Gastrocnemius medialis (tissue), 4 donors: ENCODE measurements at regions not wholly inside any gene's neighbourhood (a gene's known extent, or its start where the extent isn't known, plus 50 kb on each side); places are given as distances from the start of the nearest gene placed in this dataset.

Experiments
- ATAC-seq, 2 donors: fragments of 150-250 bp; one replicate each; pipeline ENCODE4 v1.9.1; 2016
- DNase-seq, 2 donors: peaks; one replicate each; pipeline ENCODE4 v3.0.0-alpha.2; 2019
- H3K27ac ChIP-seq, 4 donors: fragments of 200-600 bp; sonication (generic); 1 replicate in 1 of 4; 2 replicates in 3 of 4; pipeline ENCODE4 v1.5.1; 2016 to 2018; ENCODE audit warnings: mild to moderate bottlenecking in 2 of 4, moderate library complexity in 1 of 4
- H3K27me3 ChIP-seq, 3 donors: fragments of 200-600 bp; sonication (generic) in 2 of 3; 1 replicate in 1 of 3; 2 replicates in 2 of 3; pipeline versions ENCODE4 v1.5.1 to v1.6.0; 2016 to 2019; ENCODE audit warnings: mild to moderate bottlenecking in 1 of 3, moderate library complexity in 1 of 3
- H3K36me3 ChIP-seq, 2 donors: fragments of 200-600 bp; sonication (generic) in 1 of 2; one replicate each; pipeline ENCODE4 v1.5.1; 2017 to 2018
- H3K4me1 ChIP-seq, 2 donors: fragments of 200-600 bp; sonication (generic) in 1 of 2; one replicate each; pipeline ENCODE4 v1.5.1; 2016 to 2017; ENCODE audit warnings: mild to moderate bottlenecking in 2 of 2
- H3K4me3 ChIP-seq, 4 donors: fragments of 200-600 bp; sonication (generic) in 3 of 4; 1 replicate in 1 of 4; 2 replicates in 3 of 4; pipeline ENCODE4 v1.5.1; 2016 to 2019; ENCODE audit warnings: mild to moderate bottlenecking in 2 of 4
- H3K9me3 ChIP-seq, 3 donors: fragments of 200-600 bp; sonication (generic) in 2 of 3; 1 replicate in 1 of 3; 2 replicates in 2 of 3; pipeline ENCODE4 v1.5.1; 2016 to 2019
- POLR2A ChIP-seq, 2 donors: fragments of 450-650 bp; IDR thresholded peaks; one replicate each; pipeline ENCODE4 v1.6.1; 2017; ENCODE audit warnings: antibody characterized with exemption in 2 of 2, mild to moderate bottlenecking in 2 of 2, moderate library complexity in 2 of 2
- in situ Hi-C, 4 donors: fragments of 200-750 bp; cut with MboI; loops; one replicate each; pipeline versions ENCODE4 v1.15.0 to v1.8.0; 2017; ENCODE audit warnings: low sequenced_read_pairs in 4 of 4
- intact Hi-C: fragments of 100-400 bp; cut with DNase I; formaldehyde crosslinking; loops from one replicate; pipeline ENCODE4 v1.15.1; 2023; ENCODE audit warnings: low total_unique reads
- TF ChIP-seq, protein P1 (sequence below), 5 experiments: fragments of 450-650 bp in 3 of 5; fragments of 200-600 bp in 2 of 5; sonication (generic) in 2 of 5; IDR thresholded peaks in 4 of 5; conservative IDR thresholded peaks in 1 of 5; 1 replicate in 4 of 5; 2 replicates in 1 of 5; pipeline ENCODE4 v1.5.1; 2016 to 2019; ENCODE audit warnings: antibody characterized with exemption in 5 of 5, mild to moderate bottlenecking in 3 of 5, moderate library complexity in 3 of 5

- H3K27ac ChIP-seq: no peak overlapping the region
- TF ChIP-seq, protein P1, sequence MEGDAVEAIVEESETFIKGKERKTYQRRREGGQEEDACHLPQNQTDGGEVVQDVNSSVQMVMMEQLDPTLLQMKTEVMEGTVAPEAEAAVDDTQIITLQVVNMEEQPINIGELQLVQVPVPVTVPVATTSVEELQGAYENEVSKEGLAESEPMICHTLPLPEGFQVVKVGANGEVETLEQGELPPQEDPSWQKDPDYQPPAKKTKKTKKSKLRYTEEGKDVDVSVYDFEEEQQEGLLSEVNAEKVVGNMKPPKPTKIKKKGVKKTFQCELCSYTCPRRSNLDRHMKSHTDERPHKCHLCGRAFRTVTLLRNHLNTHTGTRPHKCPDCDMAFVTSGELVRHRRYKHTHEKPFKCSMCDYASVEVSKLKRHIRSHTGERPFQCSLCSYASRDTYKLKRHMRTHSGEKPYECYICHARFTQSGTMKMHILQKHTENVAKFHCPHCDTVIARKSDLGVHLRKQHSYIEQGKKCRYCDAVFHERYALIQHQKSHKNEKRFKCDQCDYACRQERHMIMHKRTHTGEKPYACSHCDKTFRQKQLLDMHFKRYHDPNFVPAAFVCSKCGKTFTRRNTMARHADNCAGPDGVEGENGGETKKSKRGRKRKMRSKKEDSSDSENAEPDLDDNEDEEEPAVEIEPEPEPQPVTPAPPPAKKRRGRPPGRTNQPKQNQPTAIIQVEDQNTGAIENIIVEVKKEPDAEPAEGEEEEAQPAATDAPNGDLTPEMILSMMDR (IDR thresholded peaks at IDR 0.05 in 4 of 5, conservative IDR thresholded peaks at IDR 0.05 in 1 of 5): no peak
- no peak for TF ChIP-seq POLR2A (IDR thresholded peaks at IDR 0.05)
- DNase-seq: no peak
- no peak for ATAC-seq
- H3K9me3 ChIP-seq: no peaks in the 10 kb centered on the region
- no peaks in the 10 kb centered on the region for H3K36me3 ChIP-seq
- intact Hi-C loops (no loop called here), in situ Hi-C loops (no loop called here)
- H3K4me1 ChIP-seq: no peaks in the 10 kb centered on the region
- H3K27me3 ChIP-seq: no peaks in the 10 kb centered on the region
- no peak overlapping the region for H3K4me3 ChIP-seq
These were observed 313.6 kb downstream of the OLFM3 start for GRCh38 chr1:101683136-101683535.

GRCh38 chr1:101683561-101683960, 313.2 kb downstream of the OLFM3 start:
- DNase-seq (no peak), ATAC-seq (no peak)
- intact Hi-C loops: no loop called here
- in situ Hi-C loops: no loop called here
- Histone ChIP-seq H3K36me3 (no peaks in the 10 kb centered on the region), H3K27me3 (no peaks in the 10 kb centered on the region), H3K4me1 (no peaks in the 10 kb centered on the region), H3K4me3 (no peak overlapping the region), H3K9me3 (no peaks in the 10 kb centered on the region), H3K27ac (no peak overlapping the region)
- TF ChIP-seq POLR2A (IDR thresholded peaks at IDR 0.05): no peak
- TF ChIP-seq, protein P1 (IDR thresholded peaks at IDR 0.05 in 4 of 5, conservative IDR thresholded peaks at IDR 0.05 in 1 of 5): no peak

DNA sequence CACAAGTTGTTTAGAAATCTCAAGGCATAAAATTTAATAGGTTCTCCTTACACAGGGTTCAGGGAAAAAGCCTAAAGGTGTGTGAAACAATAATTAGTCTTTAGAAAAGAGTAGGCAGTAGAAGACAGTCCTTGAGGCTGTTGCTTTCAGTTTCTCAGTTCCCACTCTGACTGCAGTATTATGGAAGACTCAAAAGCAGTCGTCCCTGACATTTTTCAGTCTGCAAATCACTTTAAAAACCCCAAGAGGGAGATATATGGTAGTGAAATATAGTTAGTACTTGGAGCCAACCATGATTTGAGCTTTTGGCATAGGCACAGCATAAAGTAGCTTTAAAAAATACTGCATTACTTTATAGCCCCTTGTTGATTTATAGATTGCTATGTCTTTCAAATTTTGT, 299.7 kb downstream of the OLFM3 start:
- no peaks in the 10 kb centered on the region for H3K9me3 ChIP-seq
- H3K4me3 ChIP-seq: no peak overlapping the region
- no peaks in the 10 kb centered on the region for H3K4me1 ChIP-seq
- TF ChIP-seq, protein P1 (IDR thresholded peaks at IDR 0.05 in 4 of 5, conservative IDR thresholded peaks at IDR 0.05 in 1 of 5): no peak
- TF ChIP-seq POLR2A (IDR thresholded peaks at IDR 0.05): no peak
- H3K27ac ChIP-seq: no peak overlapping the region
- in situ Hi-C loops (no loop called here), intact Hi-C loops (no loop called here)
- no peaks in the 10 kb centered on the region for H3K27me3 ChIP-seq
- no peak for ATAC-seq
- no peak for DNase-seq
- H3K36me3 ChIP-seq: no peaks in the 10 kb centered on the region

- Histone ChIP-seq H3K27me3 (no peaks in the 10 kb centered on the region), H3K27ac (no peak overlapping the region), H3K4me1 (no peaks in the 10 kb centered on the region), H3K4me3 (no peak overlapping the region), H3K36me3 (no peaks in the 10 kb centered on the region), H3K9me3 (no peaks in the 10 kb centered on the region)
- DNase-seq (no peak), ATAC-seq (no peak)
- intact Hi-C loops: no loop called here
- no peak for TF ChIP-seq POLR2A (IDR thresholded peaks at IDR 0.05)
- TF ChIP-seq, protein P1 (IDR thresholded peaks at IDR 0.05 in 4 of 5, conservative IDR thresholded peaks at IDR 0.05 in 1 of 5): no peak
- in situ Hi-C loops: no loop called here
These were observed 298.0 kb downstream of the OLFM3 start for GRCh38 chr1:101698681-101699080.

DNA sequence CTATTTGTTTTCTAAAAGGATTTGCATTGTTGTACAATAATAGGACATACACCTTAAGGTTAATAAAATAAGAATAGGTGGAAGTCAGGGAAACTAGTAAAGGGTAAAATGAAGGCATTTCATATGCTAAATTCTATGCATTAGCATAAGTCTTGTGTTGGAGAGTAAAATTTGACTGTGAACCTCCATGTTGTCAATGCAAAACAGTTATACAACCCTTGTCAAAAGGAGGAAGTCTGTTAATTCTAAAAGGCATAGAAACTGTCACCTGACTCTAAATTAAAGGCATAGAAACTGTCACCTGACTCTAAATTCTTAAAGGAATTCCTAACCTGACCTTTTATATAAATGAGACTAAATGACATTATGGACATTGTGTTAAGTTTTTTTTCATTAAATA, 291.8 kb downstream of the OLFM3 start:
- intact Hi-C loops: no loop called here
- no peak for ATAC-seq

More for the DNA sequence above, 291.8 kb downstream of the OLFM3 start:
- Histone ChIP-seq H3K27ac (no peak overlapping the region), H3K9me3 (no peaks in the 10 kb centered on the region), H3K27me3 (no peaks in the 10 kb centered on the region), H3K4me3 (no peak overlapping the region), H3K36me3 (no peaks in the 10 kb centered on the region), H3K4me1 (no peaks in the 10 kb centered on the region)
- no peak for DNase-seq
- in situ Hi-C loops: no loop called here
- no peak for TF ChIP-seq POLR2A (IDR thresholded peaks at IDR 0.05)
- TF ChIP-seq, protein P1 (IDR thresholded peaks at IDR 0.05 in 4 of 5, conservative IDR thresholded peaks at IDR 0.05 in 1 of 5): no peak
